SK-N-MC (cell line): ENCODE measurements at regions not wholly inside any gene's neighbourhood (a gene's known extent, or its start where the extent isn't known, plus 50 kb on each side); places are given as distances from the start of the nearest gene placed in this dataset.

Experiments used
- EZH2 ChIP-seq: fragments of 200-600 bp; sonication (generic); IDR thresholded peaks from one replicate; pipeline ENCODE4 v1.6.1; 2017; ENCODE audit warnings: antibody characterized with exemption
- FOXP2 ChIP-seq: optimal IDR thresholded peaks from 2 replicates; pipeline ENCODE3; 2011; ENCODE audit warnings: mild to moderate bottlenecking, moderate library complexity; ENCODE audit not compliant: insufficient read depth; ENCODE audit errors: extremely low read length, control extremely low read depth
- POLR2AphosphoS5 ChIP-seq: IDR thresholded peaks from 2 replicates; pipeline ENCODE4 v1.6.1; 2012; ENCODE audit warnings: mild to moderate bottlenecking, low read depth, low read length, borderline replicate concordance

- TF ChIP-seq POLR2AphosphoS5 (no peak), EZH2 (no peak), FOXP2 (no peak)
Measured at GRCh38 chr6:54050750-54051149, 60.5 kb upstream of the MLIP start.
